ENCODE measurements at regions not wholly inside any gene's neighbourhood (a gene's known extent, or its start where the extent isn't known, plus 50 kb on each side); places are given as distances from the start of the nearest gene placed in this dataset.
A peak's percentile ranks its signal among the peaks of the same experiment; 100 is the strongest.

GRCh38 chr2:48127612-48128191 lies 186.8 kb upstream of the FOXN2 start:
- Histone ChIP-seq H3K4me1 (ENCODE audit: low read depth) (no peaks in the 10 kb centered on the region), H3K36me3 (no peaks in the 10 kb centered on the region), H3K27me3 (no peaks in the 10 kb centered on the region), H3K9me3 (ENCODE audit: low read depth) (no peaks in the 10 kb centered on the region), H3K4me3 (no peak overlapping the region), H3K27ac (no peak overlapping the region)
- peak in 1 of 2 donors; percentile 13 for DNase-seq (ENCODE audit: low read depth in 1 of 2, low spot score in 1 of 2)
- TF ChIP-seq CTCF (IDR thresholded peaks at IDR 0.05; ENCODE audit: low read depth, low read length): no peak

DNA sequence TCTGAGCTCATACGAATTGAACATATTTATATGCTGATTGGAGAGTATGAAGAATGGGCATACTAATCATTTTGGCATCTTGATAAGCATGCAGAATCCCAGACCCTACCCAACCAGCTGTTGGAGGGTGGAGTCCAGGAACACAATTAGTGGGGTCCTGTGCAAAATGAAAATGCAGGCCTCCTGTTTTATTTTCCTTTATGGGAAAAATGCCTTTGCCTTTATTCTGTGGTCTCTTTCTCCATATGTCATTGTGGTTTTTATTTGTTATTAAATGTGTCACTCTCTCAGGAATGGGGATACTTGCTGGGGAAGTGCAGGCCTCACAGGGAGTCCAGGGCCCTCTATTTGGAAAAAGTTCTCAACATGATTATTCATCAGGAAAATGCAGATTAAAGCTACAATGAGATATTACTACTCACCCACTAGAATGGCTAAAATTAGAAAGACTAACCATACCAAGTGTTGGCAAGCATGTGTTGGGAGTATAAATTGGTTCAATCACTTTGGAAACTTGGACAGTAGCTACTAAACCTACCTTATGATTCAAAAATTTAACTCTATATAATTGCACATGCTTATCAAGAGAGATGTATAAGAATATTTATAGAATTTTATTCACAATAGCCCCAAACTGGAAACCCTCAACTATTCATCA lies 185.1 kb upstream of the FOXN2 start:
- Histone ChIP-seq H3K27me3 (no peaks in the 10 kb centered on the region), H3K36me3 (no peaks in the 10 kb centered on the region), H3K9me3 (ENCODE audit: low read depth) (no peaks in the 10 kb centered on the region), H3K27ac (no peak overlapping the region), H3K4me1 (ENCODE audit: low read depth) (no peaks in the 10 kb centered on the region), H3K4me3 (no peak overlapping the region)
- no peak for TF ChIP-seq CTCF (IDR thresholded peaks at IDR 0.05; ENCODE audit: low read depth, low read length)
- DNase-seq (ENCODE audit: low read depth in 1 of 2, low spot score in 1 of 2): no peak

GRCh38 chr2:48131539-48132270 lies 182.8 kb upstream of the FOXN2 start:
- TF ChIP-seq CTCF (IDR thresholded peaks at IDR 0.05; ENCODE audit: low read depth, low read length): no peak
- Histone ChIP-seq H3K27ac (no peak overlapping the region), H3K36me3 (no peaks in the 10 kb centered on the region), H3K4me3 (no peak overlapping the region), H3K27me3 (no peaks in the 10 kb centered on the region), H3K9me3 (ENCODE audit: low read depth) (no peaks in the 10 kb centered on the region), H3K4me1 (ENCODE audit: low read depth) (peaks cover 9% of the 10 kb centered on the region)
- DNase-seq (ENCODE audit: low read depth in 1 of 2, low spot score in 1 of 2): peak in 1 of 2 donors; percentile 85

DNA sequence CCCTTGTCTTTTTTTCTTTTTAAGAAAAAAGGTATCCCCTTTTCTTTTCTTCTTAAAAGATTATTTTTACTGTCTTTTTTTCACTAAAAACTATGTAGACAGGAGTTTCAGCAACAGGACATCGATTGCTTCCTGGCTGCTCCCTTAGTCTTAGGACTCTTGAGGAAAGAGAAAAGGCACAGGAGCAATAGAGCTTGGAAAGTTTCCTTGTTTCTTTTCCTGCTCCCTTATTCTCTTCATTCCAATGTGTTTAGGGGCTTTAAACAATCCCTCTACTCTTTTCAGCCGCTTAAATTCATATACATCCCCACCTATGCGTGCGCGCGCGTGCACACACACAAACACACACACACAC lies 182.2 kb upstream of the FOXN2 start:
- no peak for TF ChIP-seq CTCF (IDR thresholded peaks at IDR 0.05; ENCODE audit: low read depth, low read length)
- no peaks in the 10 kb centered on the region for H3K9me3 ChIP-seq (ENCODE audit: low read depth)
- H3K27me3 ChIP-seq: no peaks in the 10 kb centered on the region
- no peak overlapping the region for H3K4me3 ChIP-seq
- DNase-seq (ENCODE audit: low read depth in 1 of 2, low spot score in 1 of 2): no peak
- H3K36me3 ChIP-seq: no peaks in the 10 kb centered on the region
- H3K27ac ChIP-seq: no peak overlapping the region
- H3K4me1 ChIP-seq (ENCODE audit: low read depth): peaks cover 10% of the 10 kb centered on the region

- no peak for DNase-seq (ENCODE audit: low read depth in 1 of 2, low spot score in 1 of 2)
- Histone ChIP-seq H3K27me3 (no peaks in the 10 kb centered on the region), H3K4me1 (ENCODE audit: low read depth) (peaks cover 10% of the 10 kb centered on the region), H3K9me3 (ENCODE audit: low read depth) (no peaks in the 10 kb centered on the region), H3K4me3 (no peak overlapping the region), H3K36me3 (no peaks in the 10 kb centered on the region), H3K27ac (no peak overlapping the region)
- TF ChIP-seq CTCF (IDR thresholded peaks at IDR 0.05; ENCODE audit: low read depth, low read length): no peak
These were observed 179.8 kb upstream of the FOXN2 start for GRCh38 chr2:48134704-48135103.

Measured in cardiac muscle cell (in vitro differentiated cells and primary cell).